ENCODE measurements at regions not wholly inside any gene's neighbourhood (a gene's known extent, or its start where the extent isn't known, plus 50 kb on each side); places are given as distances from the start of the nearest gene placed in this dataset.
"Not testable (repeated sequence)": the region's sequence is repeated elsewhere in the genome, so short reads cannot be mapped to it uniquely, and the experiment has no call there.

- no peak for DNase-seq (ENCODE audit: low spot score)
Observed at GRCh38 chr3:145269106-145269505, 891.9 kb downstream of the PLOD2 start.

- peak; percentile 18 for DNase-seq (ENCODE audit: low spot score)
Observed at GRCh38 chr3:145272684-145273083, 888.3 kb downstream of the PLOD2 start.

- no peak for DNase-seq (ENCODE audit: low spot score)
Observed at GRCh38 chr3:145282505-145282904, 878.5 kb downstream of the PLOD2 start.

GRCh38 chr3:145286937-145287336 is 874.0 kb downstream of the PLOD2 start:
- no peak for DNase-seq (ENCODE audit: low spot score)

GRCh38 chr3:145290010-145290409 is 871.0 kb downstream of the PLOD2 start:
- no peak for DNase-seq (ENCODE audit: low spot score)

GRCh38 chr3:145294572-145294971 is 866.4 kb downstream of the PLOD2 start:
- no peak for DNase-seq (ENCODE audit: low spot score)

- DNase-seq (ENCODE audit: low spot score): no peak
Observed at GRCh38 chr3:145307272-145307671, 853.7 kb downstream of the PLOD2 start.

- no peak for DNase-seq (ENCODE audit: low spot score)
Observed at GRCh38 chr3:145313751-145314150, 847.2 kb downstream of the PLOD2 start.

- DNase-seq (ENCODE audit: low spot score): not testable (repeated sequence)
Observed at GRCh38 chr3:145316253-145316652, 844.7 kb downstream of the PLOD2 start.

GRCh38 chr3:145326666-145327065 is 834.3 kb downstream of the PLOD2 start:
- DNase-seq (ENCODE audit: low spot score): no peak

GRCh38 chr3:145333427-145333826 is 827.6 kb downstream of the PLOD2 start:
- DNase-seq (ENCODE audit: low spot score): not testable (repeated sequence)

GRCh38 chr3:145333931-145334330 is 827.1 kb downstream of the PLOD2 start:
- DNase-seq (ENCODE audit: low spot score): no peak

GRCh38 chr3:145355206-145355605 is 805.8 kb downstream of the PLOD2 start:
- DNase-seq (ENCODE audit: low spot score): no peak

- no peak for DNase-seq (ENCODE audit: low spot score)
Observed at GRCh38 chr3:145357453-145357852, 803.5 kb downstream of the PLOD2 start.

- DNase-seq (ENCODE audit: low spot score): no peak
Observed at GRCh38 chr3:145359040-145359439, 801.9 kb downstream of the PLOD2 start.

GRCh38 chr3:145368748-145369147 is 792.2 kb downstream of the PLOD2 start:
- no peak for DNase-seq (ENCODE audit: low spot score)

- no peak for DNase-seq (ENCODE audit: low spot score)
Observed at GRCh38 chr3:145370870-145371269, 790.1 kb downstream of the PLOD2 start.

- DNase-seq (ENCODE audit: low spot score): no peak
Observed at GRCh38 chr3:145377301-145377700, 783.7 kb downstream of the PLOD2 start.

GRCh38 chr3:145383416-145383815 is 777.6 kb downstream of the PLOD2 start:
- peak; percentile 6 for DNase-seq (ENCODE audit: low spot score)

GRCh38 chr3:145384307-145384706 is 776.7 kb downstream of the PLOD2 start:
- DNase-seq (ENCODE audit: low spot score): no peak

GRCh38 chr3:145387211-145387610 is 773.8 kb downstream of the PLOD2 start:
- no peak for DNase-seq (ENCODE audit: low spot score)

- DNase-seq (ENCODE audit: low spot score): no peak
Observed at GRCh38 chr3:145395421-145395820, 765.6 kb downstream of the PLOD2 start.

GRCh38 chr3:145411605-145412004 is 749.4 kb downstream of the PLOD2 start:
- no peak for DNase-seq (ENCODE audit: low spot score)

GRCh38 chr3:145417678-145418077 is 743.3 kb downstream of the PLOD2 start:
- DNase-seq (ENCODE audit: low spot score): no peak

GRCh38 chr3:145422556-145422955 is 738.4 kb downstream of the PLOD2 start:
- no peak for DNase-seq (ENCODE audit: low spot score)

All from NAMALWA (cell line).